Uterus (tissue), 2 donors: ENCODE measurements at regions not wholly inside any gene's neighbourhood (a gene's known extent, or its start where the extent isn't known, plus 50 kb on each side); places are given as distances from the start of the nearest gene placed in this dataset.

ENCODE experiments used
- POLR2A ChIP-seq, 2 donors: fragments of 450-650 bp; IDR thresholded peaks; one replicate each; pipeline ENCODE4 v1.6.1; 2016; ENCODE audit warnings: antibody characterized with exemption in 2 of 2, mild to moderate bottlenecking in 1 of 2, moderate library complexity in 1 of 2
- TF ChIP-seq, protein P1 (sequence below), 4 experiments: fragments of 200-600 bp in 2 of 4; fragments of 450-650 bp in 2 of 4; sonication (generic) in 2 of 4; IDR thresholded peaks; one replicate each; pipeline ENCODE4 v1.5.1; 2016 to 2019; ENCODE audit warnings: antibody characterized with exemption in 4 of 4, mild to moderate bottlenecking in 2 of 4, moderate library complexity in 1 of 4

DNA sequence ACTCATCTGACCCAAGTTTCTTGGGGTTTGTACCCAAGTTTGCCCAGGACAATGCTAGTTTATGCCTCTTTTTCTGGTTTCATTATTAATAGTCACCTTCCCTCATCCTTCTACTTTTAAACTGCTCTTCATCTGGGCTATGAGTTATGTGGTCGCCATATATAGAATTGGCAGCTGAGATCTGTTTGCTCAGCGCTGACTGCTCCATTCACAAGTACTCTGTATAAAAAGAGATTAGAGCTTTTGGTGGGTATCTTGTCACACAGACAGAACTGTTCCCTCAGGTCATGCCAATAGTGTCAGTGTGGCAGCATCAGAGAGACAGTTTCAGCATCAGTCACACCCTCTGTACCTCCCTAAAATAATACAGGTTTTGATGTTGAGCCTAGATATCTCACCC lies 326.0 kb downstream of the RAB38 start:
- TF ChIP-seq, protein P1, sequence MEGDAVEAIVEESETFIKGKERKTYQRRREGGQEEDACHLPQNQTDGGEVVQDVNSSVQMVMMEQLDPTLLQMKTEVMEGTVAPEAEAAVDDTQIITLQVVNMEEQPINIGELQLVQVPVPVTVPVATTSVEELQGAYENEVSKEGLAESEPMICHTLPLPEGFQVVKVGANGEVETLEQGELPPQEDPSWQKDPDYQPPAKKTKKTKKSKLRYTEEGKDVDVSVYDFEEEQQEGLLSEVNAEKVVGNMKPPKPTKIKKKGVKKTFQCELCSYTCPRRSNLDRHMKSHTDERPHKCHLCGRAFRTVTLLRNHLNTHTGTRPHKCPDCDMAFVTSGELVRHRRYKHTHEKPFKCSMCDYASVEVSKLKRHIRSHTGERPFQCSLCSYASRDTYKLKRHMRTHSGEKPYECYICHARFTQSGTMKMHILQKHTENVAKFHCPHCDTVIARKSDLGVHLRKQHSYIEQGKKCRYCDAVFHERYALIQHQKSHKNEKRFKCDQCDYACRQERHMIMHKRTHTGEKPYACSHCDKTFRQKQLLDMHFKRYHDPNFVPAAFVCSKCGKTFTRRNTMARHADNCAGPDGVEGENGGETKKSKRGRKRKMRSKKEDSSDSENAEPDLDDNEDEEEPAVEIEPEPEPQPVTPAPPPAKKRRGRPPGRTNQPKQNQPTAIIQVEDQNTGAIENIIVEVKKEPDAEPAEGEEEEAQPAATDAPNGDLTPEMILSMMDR (IDR thresholded peaks at IDR 0.05): no peak
- no peak for TF ChIP-seq POLR2A (IDR thresholded peaks at IDR 0.05)
